ENCODE measurements at regions not wholly inside any gene's neighbourhood (a gene's known extent, or its start where the extent isn't known, plus 50 kb on each side); places are given as distances from the start of the nearest gene placed in this dataset.

- DNase-seq = no peak
Measured at GRCh38 chr6:169165561-169166300, 87.9 kb downstream of the THBS2 start.

DNA sequence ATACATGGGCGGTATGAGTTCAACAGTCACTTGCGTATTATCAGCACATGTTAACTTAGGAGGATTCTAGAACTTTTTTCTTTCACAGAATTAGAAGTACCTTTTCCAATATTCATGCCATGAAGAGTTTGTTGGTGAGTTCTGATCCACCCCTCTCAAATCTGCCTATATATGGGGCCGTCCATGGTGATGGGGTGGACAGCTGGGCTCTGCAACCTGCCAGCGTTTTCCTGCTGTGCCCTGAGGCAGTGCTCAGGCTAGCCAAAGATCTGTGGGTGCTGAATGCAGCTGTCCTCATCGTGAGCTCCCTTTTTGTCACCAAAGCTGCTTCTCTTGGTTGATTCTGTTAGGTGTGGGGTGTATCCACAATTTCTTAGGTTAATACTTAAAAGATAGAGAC, 88.7 kb downstream of the THBS2 start:
- no peak for DNase-seq

GRCh38 chr6:169164451-169164850, 89.2 kb downstream of the THBS2 start:
- DNase-seq = no peak

DNA sequence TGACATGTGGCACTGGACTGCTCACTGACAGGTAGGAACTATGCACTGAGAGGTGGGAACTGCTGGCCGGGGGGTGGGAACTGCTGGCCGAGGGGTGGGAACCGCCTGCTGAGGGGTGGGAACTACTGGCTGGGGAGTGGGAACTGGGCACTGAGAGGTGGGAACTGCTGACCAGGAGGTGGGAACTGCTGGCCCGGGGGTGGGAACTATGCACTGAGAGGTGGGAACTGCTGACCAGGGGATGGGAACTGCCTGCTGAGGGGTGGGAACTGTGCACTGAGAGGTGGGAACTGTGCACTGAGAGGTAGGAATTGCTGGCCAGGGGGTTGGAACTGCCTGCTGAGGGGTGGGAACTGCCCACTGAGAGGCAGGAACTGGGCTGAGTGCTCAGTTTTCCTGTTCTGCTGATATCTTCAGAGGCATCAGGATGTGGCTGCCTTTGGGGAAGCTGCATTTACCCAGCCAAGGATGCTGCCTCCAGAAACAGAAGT, 90.2 kb downstream of the THBS2 start:
- DNase-seq = peak; percentile 10

DNA sequence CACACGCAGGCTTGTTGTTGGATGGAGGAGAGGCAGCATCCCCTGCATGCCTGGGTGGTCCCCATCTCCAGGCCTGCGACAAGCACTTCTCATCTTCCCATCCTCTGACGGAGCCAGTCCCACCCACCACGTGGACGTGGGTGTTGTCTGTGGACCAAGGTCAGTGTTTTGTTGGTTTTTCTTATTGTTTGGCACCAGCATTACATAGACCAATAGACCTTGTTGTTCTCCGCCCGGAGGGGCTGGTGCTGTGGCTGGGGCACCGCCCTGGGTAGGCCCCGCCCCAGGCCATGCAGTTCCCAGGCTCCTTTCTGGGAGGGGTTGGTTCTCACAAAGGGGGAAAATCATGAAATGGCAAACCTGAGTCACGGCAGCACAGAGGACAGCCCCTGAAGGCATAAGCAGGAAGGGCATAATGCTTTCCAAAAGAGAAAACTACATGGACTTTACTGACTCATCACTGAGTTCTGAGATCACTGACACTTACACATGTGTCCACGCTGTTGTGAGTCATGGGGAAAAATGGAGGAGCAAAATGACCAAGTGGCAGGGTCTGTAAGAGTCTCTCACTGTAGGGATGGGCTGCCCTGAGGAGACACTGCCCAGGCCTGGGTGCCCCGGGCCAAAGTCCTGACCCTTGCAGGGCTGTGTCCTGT, 90.8 kb downstream of the THBS2 start:
- peak; percentile 85 for DNase-seq

DNA sequence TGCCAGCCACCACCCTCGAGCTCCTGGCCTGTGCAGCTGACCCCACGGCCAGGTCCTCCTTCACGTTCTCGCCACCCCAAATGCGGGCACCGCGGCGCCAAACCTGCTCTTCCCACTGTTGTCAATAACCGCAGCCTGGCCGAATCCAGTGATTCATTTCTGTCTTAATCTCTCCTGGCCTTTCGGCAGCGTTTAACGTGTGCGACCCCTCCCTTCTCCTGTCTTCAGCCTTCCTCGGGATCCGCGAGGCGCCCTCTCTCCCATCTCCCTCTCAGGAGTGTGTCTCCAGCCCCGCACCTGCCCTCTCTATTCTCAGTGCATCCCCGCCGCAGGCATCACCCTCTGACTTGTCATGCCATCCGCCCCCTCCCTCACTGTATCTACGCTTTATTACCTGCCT, 91.4 kb downstream of the THBS2 start:
- DNase-seq = no peak

GRCh38 chr6:169161572-169162167, 92.0 kb downstream of the THBS2 start:
- no peak for DNase-seq

GRCh38 chr6:169160855-169161560, 92.6 kb downstream of the THBS2 start:
- DNase-seq = peak; percentile 9

GRCh38 chr6:169160091-169160854, 93.4 kb downstream of the THBS2 start:
- no peak for DNase-seq

DNA sequence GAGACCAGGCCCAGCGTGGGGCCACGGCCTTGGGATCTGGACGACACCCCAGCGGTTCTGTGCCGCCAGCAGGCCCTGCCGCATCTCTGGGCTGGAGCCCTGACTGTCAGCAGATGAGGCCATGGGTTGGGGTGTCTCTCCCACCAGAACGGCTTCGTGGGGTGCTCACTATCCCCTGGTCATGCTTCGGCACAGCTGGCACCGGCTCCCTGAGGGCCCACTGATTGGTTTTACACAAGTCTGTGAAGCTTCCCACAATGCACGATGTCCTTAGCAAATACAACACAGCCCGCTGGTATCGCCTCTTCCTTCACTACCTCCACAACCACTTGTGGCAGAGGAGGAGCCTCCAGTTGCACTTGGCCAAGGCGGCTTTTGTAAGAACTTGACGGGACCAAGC, 94.3 kb downstream of the THBS2 start:
- no peak for DNase-seq

DNA sequence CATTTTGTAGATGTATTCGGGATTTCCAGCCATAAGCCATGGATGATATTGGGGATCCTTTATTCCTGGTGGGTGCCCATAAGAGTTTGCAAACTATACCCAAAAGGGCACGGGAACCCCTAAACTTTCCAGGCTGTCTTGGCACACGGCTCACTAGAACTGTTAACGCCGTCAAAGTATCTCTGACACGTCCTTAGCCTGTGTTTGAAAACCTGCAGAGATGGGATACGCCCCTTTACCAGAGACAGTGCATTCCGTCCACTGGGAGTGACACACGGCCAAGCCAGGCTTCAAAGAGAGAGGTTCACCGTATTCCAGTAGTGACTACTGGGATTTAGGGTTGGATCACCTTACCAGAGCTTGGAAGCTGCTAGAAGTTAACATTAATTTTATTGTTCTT, 95.0 kb downstream of the THBS2 start:
- no peak for DNase-seq

- no peak for DNase-seq
Measured at GRCh38 chr6:169158174-169158573, 95.5 kb downstream of the THBS2 start.

DNA sequence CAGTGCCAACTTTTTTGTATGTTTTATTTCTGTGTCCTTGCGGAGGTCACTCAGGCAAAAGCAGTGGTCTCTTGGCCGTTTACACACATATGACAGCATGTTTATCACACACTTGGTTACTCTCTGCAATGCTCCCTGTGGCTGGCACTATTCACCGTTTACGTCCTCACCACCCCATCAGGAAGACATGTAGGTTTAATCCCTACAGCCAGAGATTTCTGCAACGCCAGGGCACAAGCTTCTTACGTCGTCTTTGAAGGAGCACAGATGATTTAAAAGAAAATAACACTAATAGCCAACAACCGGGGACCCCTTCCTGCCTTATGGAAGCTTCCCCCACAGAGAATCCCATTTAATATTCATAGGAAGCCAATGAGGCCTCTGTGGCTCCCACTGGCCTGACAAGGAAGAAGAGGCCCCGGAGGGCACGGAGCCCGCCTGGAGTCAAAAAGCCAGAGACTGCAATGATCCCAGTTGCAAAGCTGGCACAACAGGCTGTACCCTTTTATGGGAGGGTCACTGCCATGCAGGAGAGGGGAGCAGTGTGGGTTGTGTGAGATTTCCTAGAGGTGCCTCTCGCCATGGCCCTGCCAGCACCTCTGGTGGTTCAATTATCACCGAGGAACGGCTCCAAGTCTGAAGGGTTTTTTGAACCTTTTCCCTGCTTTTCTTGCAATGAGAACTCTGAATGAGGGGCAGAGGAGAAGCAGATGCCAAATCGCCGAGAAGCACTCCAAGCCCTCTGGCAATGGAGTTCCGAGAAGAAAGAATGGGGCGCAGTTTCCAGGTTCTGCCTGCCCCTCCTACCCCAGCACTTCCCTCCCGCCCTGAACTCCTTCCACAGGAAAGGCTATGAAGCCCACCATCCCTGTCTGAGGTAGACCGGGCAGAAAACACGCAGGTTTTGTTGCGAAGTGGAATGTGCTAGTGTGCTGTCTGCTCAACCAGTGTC, 96.2 kb downstream of the THBS2 start:
- no peak for DNase-seq

- no peak for DNase-seq
Measured at GRCh38 chr6:169156793-169157147, 96.9 kb downstream of the THBS2 start.

DNA sequence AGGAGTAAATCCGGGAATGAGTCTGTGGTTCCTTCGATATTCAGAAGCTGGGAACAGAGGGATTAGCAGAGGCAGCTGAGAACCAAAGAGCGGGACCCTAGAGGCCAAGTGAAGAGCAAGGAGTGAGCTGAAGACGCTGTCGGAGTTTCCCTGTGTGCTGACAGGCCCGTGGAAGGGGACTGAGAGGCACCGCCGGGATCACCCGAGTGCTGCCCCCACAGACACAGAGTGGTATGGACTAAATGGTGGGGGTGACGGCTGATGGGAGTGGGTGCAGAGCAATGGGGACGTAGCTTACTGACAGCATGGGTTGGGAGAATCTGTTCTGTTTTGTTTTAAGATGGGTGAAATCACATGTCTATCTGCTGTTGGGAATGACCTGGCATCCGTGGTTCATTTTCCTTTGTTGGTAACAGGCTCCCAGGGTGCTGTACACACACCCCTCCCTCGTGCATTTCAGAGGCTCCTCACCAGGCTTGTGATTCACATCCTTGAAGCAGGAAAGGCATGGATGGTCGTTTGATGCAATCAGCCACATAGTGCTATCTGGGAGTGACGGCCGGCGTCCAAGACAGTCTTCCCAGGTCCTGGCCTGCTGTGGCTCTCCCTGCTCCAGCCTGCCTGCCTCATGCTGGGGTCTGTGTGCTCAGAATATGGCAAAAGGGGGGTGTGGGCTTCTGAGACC, 97.4 kb downstream of the THBS2 start:
- DNase-seq = no peak

- no peak for DNase-seq
Measured at GRCh38 chr6:169155481-169155880, 98.2 kb downstream of the THBS2 start.

DNA sequence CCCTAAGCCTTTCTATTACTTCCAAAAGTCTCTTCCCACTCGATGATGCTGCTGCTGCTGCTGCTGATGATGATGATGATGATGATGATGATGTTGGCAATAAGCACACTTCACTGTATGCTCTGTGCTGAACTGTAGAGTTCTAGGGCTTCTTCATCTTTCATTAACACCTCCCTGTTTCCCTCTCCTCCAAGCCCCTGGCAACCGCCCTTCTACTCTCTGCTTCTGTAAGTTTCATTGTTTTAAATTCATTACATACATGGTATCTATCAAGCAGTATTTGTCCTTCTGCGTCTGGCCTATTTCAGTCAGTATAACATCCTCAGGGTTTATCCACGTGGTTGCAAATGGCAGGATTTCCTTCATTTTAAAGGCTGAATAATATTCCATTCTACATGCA, 100.2 kb downstream of the THBS2 start:
- no peak for DNase-seq

DNA sequence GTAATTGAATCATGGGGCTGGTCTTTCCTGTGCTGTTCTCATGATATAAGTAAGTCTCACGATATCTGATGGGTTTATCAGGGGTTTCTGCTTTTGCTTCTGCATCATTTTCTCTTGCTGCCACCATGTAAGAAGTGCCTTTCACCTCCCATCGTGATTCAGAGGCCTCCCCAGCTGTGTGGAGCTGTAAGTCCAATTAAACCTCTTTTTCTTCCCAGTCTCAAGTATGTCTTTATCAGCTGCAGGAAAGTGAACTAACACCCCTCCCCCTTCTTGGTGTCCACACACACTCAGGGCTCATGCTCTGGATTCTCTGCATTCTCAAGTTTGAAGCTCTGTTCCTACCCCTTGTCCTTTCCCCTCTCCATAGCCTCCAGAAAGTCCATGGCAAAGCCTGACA, 107.1 kb downstream of the THBS2 start:
- no peak for DNase-seq

- DNase-seq = no peak
Measured at GRCh38 chr6:169145991-169146501, 107.6 kb downstream of the THBS2 start.

GRCh38 chr6:169145496-169145895, 108.2 kb downstream of the THBS2 start:
- DNase-seq = no peak

DNA sequence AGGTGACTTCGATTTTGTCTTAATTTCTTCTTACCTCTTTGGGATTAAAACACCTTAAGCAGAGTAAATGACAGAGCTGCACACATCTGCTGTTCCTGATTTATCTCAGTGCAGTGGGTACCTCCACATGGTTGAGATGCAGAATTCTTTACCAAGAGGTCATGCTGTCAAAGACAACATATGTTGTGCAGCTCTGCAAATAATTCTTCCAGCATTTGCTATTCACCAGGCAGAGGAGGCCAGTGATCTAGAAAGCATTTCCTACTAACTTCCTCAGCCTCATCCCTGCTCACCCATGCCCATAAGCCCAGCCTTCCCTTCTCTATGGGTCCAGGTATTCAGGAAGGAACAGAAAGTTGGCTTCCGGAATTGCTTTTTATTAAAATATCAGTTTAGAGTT, 109.3 kb downstream of the THBS2 start:
- DNase-seq = no peak

All from suppressor macrophage treated with lipopolysaccharide for 4 hours (primary cell).